ENCODE measurements at regions not wholly inside any gene's neighbourhood (a gene's known extent, or its start where the extent isn't known, plus 50 kb on each side); places are given as distances from the start of the nearest gene placed in this dataset.

DNA sequence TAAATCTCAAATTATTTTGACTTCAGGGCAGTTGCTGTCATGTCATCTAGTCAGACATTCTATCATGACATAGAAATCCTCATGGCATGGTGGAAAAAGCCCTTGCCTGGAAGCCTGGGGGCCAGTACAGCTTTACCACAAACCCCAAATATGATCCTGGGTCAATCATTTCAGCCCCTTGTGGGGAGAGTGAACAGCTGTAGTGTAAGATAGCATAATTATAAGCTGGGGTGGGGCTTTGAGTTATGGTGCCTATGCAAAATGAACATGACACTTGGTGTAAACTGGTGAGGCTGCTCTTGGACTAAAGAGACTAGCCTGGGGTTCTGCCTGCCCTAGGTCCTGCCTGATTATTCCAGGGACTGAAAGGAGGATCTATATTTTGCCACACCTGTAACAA, 207.7 kb upstream of the DDHD1 start:
- Histone ChIP-seq H3K27me3 (ENCODE audit: control insufficient read depth in 2 of 2, insufficient read depth in 2 of 2, low read length in 2 of 2) (no peaks in the 10 kb centered on the region), H2AFZ (ENCODE audit: insufficient read depth, low read depth, low read length, poor library complexity, severe bottlenecking) (no peak overlapping the region), H3K79me2 (ENCODE audit: insufficient read depth, low read length) (no peaks in the 10 kb centered on the region), H3K4me1 (ENCODE audit: control insufficient read depth in 1 of 2, insufficient read depth in 2 of 2, low read length in 2 of 2) (no peaks in the 10 kb centered on the region), H3K27ac (ENCODE audit: low read depth in 1 of 2, low read length in 2 of 2) (no peak overlapping the region), H3K36me3 (replicated peaks in 1 of 2; ENCODE audit: control insufficient read depth in 1 of 2, insufficient read depth in 2 of 2, low read length in 2 of 2) (no peaks in the 10 kb centered on the region), H3K4me2 (replicated peaks; ENCODE audit: extremely low read depth, low read length, poor library complexity, severe bottlenecking) (no peak overlapping the region), H3K9me3 (replicated peaks in 1 of 2; ENCODE audit: control insufficient read depth in 1 of 2, insufficient read depth in 1 of 2, low read length in 2 of 2) (peaks cover 10 to 24% of the 10 kb centered on the region in 2 donors), H4K20me1 (ENCODE audit: insufficient read depth, low read length) (no peaks in the 10 kb centered on the region), H3K9ac (ENCODE audit: insufficient read depth, low read length, poor library complexity, severe bottlenecking) (no peak overlapping the region), H3K4me3 (replicated peaks in 1 of 3; ENCODE audit: low read depth in 2 of 3, low read length in 3 of 3) (no peak overlapping the region)
- intact Hi-C loops (cut with micrococcal nuclease), result no loop called here
- Mint-ChIP-seq H3K4me1 (no peaks in the 10 kb centered on the region), H3K4me3 (no peak overlapping the region), H3K27me3 (ENCODE audit: low read depth in 3 of 3) (peaks cover 0 to 1% (median 1%) of the 10 kb centered on the region in 3 donors), H3K36me3 (no peaks in the 10 kb centered on the region), H3K9me3 (peaks cover 19 to 46% (median 34%) of the 10 kb centered on the region in 7 donors), H3K27ac (no peak overlapping the region)
- no peak for DNase-seq
- TF ChIP-seq CTCF (IDR thresholded peaks at IDR 0.05), result no peak

- Mint-ChIP-seq H3K27me3 (ENCODE audit: low read depth in 3 of 3) (peaks cover 0 to 4% (median 1%) of the 10 kb centered on the region in 3 donors), H3K4me1 (no peaks in the 10 kb centered on the region), H3K36me3 (no peaks in the 10 kb centered on the region), H3K4me3 (no peak overlapping the region), H3K9me3 (peaks cover 6 to 32% (median 17%) of the 10 kb centered on the region in 7 donors), H3K27ac (no peak overlapping the region)
- Histone ChIP-seq H3K27ac (ENCODE audit: low read depth in 1 of 2, low read length in 2 of 2) (no peak overlapping the region), H3K4me3 (replicated peaks in 1 of 3; ENCODE audit: low read depth in 2 of 3, low read length in 3 of 3) (no peak overlapping the region), H3K4me1 (ENCODE audit: control insufficient read depth in 1 of 2, insufficient read depth in 2 of 2, low read length in 2 of 2) (no peaks in the 10 kb centered on the region), H3K9ac (ENCODE audit: insufficient read depth, low read length, poor library complexity, severe bottlenecking) (no peak overlapping the region), H3K4me2 (replicated peaks; ENCODE audit: extremely low read depth, low read length, poor library complexity, severe bottlenecking) (no peak overlapping the region), H2AFZ (ENCODE audit: insufficient read depth, low read depth, low read length, poor library complexity, severe bottlenecking) (no peak overlapping the region), H3K9me3 (replicated peaks in 1 of 2; ENCODE audit: control insufficient read depth in 1 of 2, insufficient read depth in 1 of 2, low read length in 2 of 2) (peaks cover 10 to 18% of the 10 kb centered on the region in 2 donors), H3K36me3 (replicated peaks in 1 of 2; ENCODE audit: control insufficient read depth in 1 of 2, insufficient read depth in 2 of 2, low read length in 2 of 2) (no peaks in the 10 kb centered on the region), H4K20me1 (ENCODE audit: insufficient read depth, low read length) (no peaks in the 10 kb centered on the region), H3K79me2 (ENCODE audit: insufficient read depth, low read length) (no peaks in the 10 kb centered on the region), H3K27me3 (ENCODE audit: control insufficient read depth in 2 of 2, insufficient read depth in 2 of 2, low read length in 2 of 2) (no peaks in the 10 kb centered on the region)
- no peak for DNase-seq
- no peak for TF ChIP-seq CTCF (IDR thresholded peaks at IDR 0.05)
- intact Hi-C loops (cut with micrococcal nuclease), result no loop called here
These were observed 205.0 kb upstream of the DDHD1 start for GRCh38 chr14:53358166-53358565.

All from CD14-positive monocyte (primary cell).